GM23338 (cell line): ENCODE measurements at regions not wholly inside any gene's neighbourhood (a gene's known extent, or its start where the extent isn't known, plus 50 kb on each side); places are given as distances from the start of the nearest gene placed in this dataset.

Source experiments
- ATAC-seq: fragments of 200-7000 bp; cut with Tn5 transposase; 3 replicates; pipeline ENCODE4 v1.9.1; 2020
- DNase-seq: peaks from one replicate; pipeline ENCODE4 v3.0.0-alpha.2; 2015; ENCODE audit warnings: low spot score
- H2AFZ ChIP-seq: fragments of 200-600 bp; sonication (generic); 2 replicates; pipeline ENCODE4 v1.8.0; 2016; ENCODE audit warnings: antibody characterized with exemption, mild to moderate bottlenecking, moderate library complexity
- H3F3A ChIP-seq: fragments of 200-600 bp; sonication (generic); replicated peaks from 2 replicates; pipeline ENCODE4 v1.8.0; 2017; ENCODE audit warnings: antibody characterized with exemption, mixed run types, low read depth
- H3K27ac ChIP-seq: fragments of 200-600 bp; sonication (generic); 2 replicates; pipeline ENCODE4 v1.6.1; 2016; ENCODE audit warnings: low read depth
- H3K27me3 ChIP-seq: fragments of 200-600 bp; sonication (generic); 2 replicates; pipeline ENCODE4 v1.8.0; 2016; ENCODE audit warnings: mild to moderate bottlenecking, mixed run types, moderate library complexity; ENCODE audit not compliant: insufficient read depth
- H3K36me3 ChIP-seq: fragments of 200-600 bp; sonication (generic); 2 replicates; pipeline ENCODE4 v1.8.0; 2016; ENCODE audit warnings: mild to moderate bottlenecking; ENCODE audit not compliant: insufficient read depth
- H3K4me1 ChIP-seq: fragments of 200-600 bp; sonication (generic); 2 replicates; pipeline ENCODE4 v1.8.0; 2016; ENCODE audit warnings: mild to moderate bottlenecking, moderate library complexity; ENCODE audit not compliant: insufficient read depth
- H3K4me2 ChIP-seq: fragments of 200-600 bp; sonication (generic); 2 replicates; pipeline ENCODE4 v1.7.1; 2017; ENCODE audit warnings: mixed run types
- H3K4me3 ChIP-seq: fragments of 200-600 bp; sonication (generic); 2 replicates; pipeline ENCODE4 v1.6.1; 2016; ENCODE audit warnings: mixed run types
- H3K79me2 ChIP-seq: fragments of 200-600 bp; sonication (generic); replicated peaks from 2 replicates; pipeline ENCODE4 v1.8.0; 2017; ENCODE audit warnings: mild to moderate bottlenecking; ENCODE audit not compliant: insufficient read depth
- H3K9me2 ChIP-seq: fragments of 200-600 bp; sonication (generic); 2 replicates; pipeline ENCODE4 v1.8.0; 2017; ENCODE audit not compliant: insufficient read depth
- H4K20me1 ChIP-seq: fragments of 200-600 bp; sonication (generic); replicated peaks from 2 replicates; pipeline ENCODE4 v1.8.0; 2017; ENCODE audit warnings: mild to moderate bottlenecking; ENCODE audit not compliant: insufficient read depth
- H3K27ac Mint-ChIP-seq: 2 replicates; pipeline ENCODE4 v1.8.0; 2020; ENCODE audit warnings: inconsistent platforms, mild to moderate bottlenecking, moderate library complexity, mixed read lengths
- H3K27me3 Mint-ChIP-seq: 3 replicates; pipeline ENCODE4 v1.8.0; 2022; ENCODE audit warnings: low read depth, mild to moderate bottlenecking, moderate library complexity, mixed read lengths, inconsistent platforms; ENCODE audit not compliant: insufficient read depth, poor library complexity
- H3K36me3 Mint-ChIP-seq: 3 replicates; pipeline ENCODE4 v1.8.0; 2021; ENCODE audit warnings: low read depth, mild to moderate bottlenecking, inconsistent platforms, moderate library complexity, mixed read lengths
- H3K4me1 Mint-ChIP-seq: 3 replicates; pipeline ENCODE4 v1.8.0; 2020; ENCODE audit warnings: mild to moderate bottlenecking, inconsistent platforms, mixed read lengths
- H3K4me3 Mint-ChIP-seq: 3 replicates; pipeline ENCODE4 v1.8.0; 2021; ENCODE audit warnings: moderate library complexity, mild to moderate bottlenecking, inconsistent platforms, mixed read lengths
- H3K9me3 Mint-ChIP-seq: 3 replicates; pipeline ENCODE4 v1.8.0; 2020; ENCODE audit warnings: moderate library complexity, mild to moderate bottlenecking, inconsistent platforms, mixed read lengths
- CREB1 ChIP-seq: fragments of 250-450 bp; sonication (Bioruptor Pico); IDR thresholded peaks from 2 replicates; pipeline ENCODE4 v1.5.0; 2020; ENCODE audit warnings: low read depth, mild to moderate bottlenecking, moderate library complexity
- EZH2 ChIP-seq: fragments of 200-600 bp; sonication (generic); IDR thresholded peaks from one replicate; pipeline ENCODE4 v1.8.0; 2017; ENCODE audit warnings: antibody characterized with exemption, mild to moderate bottlenecking, low read depth; ENCODE audit not compliant: unreplicated experiment
- EZH2phosphoT487 ChIP-seq: fragments of 200-600 bp; sonication (generic); IDR thresholded peaks from one replicate; pipeline ENCODE4 v1.8.1; 2018; ENCODE audit warnings: antibody characterized with exemption; ENCODE audit not compliant: unreplicated experiment
- JUNB ChIP-seq: IDR thresholded peaks from one replicate; pipeline ENCODE4 v1.6.1; 2016; ENCODE audit warnings: antibody characterized with exemption; ENCODE audit not compliant: unreplicated experiment
- NANOG ChIP-seq: IDR thresholded peaks from 2 replicates; pipeline ENCODE4 v1.6.1; 2016; ENCODE audit warnings: antibody characterized with exemption, borderline replicate concordance
- POLR2AphosphoS5 ChIP-seq: IDR thresholded peaks from 2 replicates; pipeline ENCODE4 v1.6.1; 2016; ENCODE audit warnings: antibody characterized with exemption, low read depth
- REST ChIP-seq: IDR thresholded peaks from one replicate; pipeline ENCODE4 v1.6.1; 2018; ENCODE audit warnings: antibody characterized with exemption; ENCODE audit not compliant: unreplicated experiment
- STAT1 ChIP-seq: IDR thresholded peaks from one replicate; pipeline ENCODE4 v1.6.1; 2016; ENCODE audit warnings: antibody characterized with exemption; ENCODE audit not compliant: unreplicated experiment
- ZNF114 ChIP-seq: fragments of 250-450 bp; sonication (Bioruptor Pico); IDR thresholded peaks from 2 replicates; pipeline ENCODE4 v1.5.0; 2020; ENCODE audit warnings: mild to moderate bottlenecking, moderate library complexity
- ZNF331 ChIP-seq: fragments of 250-450 bp; sonication (Bioruptor Pico); IDR thresholded peaks from 2 replicates; pipeline ENCODE4 v1.5.0; 2020; ENCODE audit warnings: low read depth, mild to moderate bottlenecking, moderate library complexity
- TF ChIP-seq, protein P1 (sequence below): IDR thresholded peaks from 2 replicates; pipeline ENCODE4 v1.6.1; 2016; ENCODE audit warnings: antibody characterized with exemption
- TF ChIP-seq, protein P2 (sequence below), 2 experiments: fragments of 200-600 bp in 1 of 2; sonication (generic) in 1 of 2; conservative IDR thresholded peaks; 2 replicates each; pipeline versions ENCODE4 v1.5.1 to v1.6.1; 2016 to 2017; ENCODE audit warnings: antibody characterized with exemption in 2 of 2, low read depth in 2 of 2, mild to moderate bottlenecking in 2 of 2, moderate library complexity in 1 of 2
- TF ChIP-seq, protein P3 (sequence below): fragments of 250-450 bp; sonication (Bioruptor Pico); IDR thresholded peaks from 2 replicates; pipeline ENCODE4 v1.5.0; 2020; ENCODE audit warnings: mild to moderate bottlenecking, moderate library complexity

DNA sequence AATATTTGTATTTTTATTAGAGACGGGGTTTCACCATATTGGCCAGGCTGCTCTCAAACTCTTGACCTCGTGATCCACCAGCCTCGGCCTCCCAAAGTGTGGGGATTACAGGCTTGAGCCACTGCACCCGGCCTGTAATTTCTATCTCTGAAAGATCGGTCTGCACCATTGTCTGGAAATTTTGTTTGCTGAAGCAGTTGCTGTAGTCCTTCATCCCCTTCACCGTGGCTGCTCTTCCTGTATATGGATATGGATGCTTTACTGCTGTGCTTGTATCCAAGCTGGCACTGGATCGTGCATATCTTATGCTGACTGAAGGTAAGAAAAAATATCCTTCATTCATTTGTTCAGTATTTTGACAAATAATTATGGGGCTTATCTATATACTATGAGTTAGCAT, 338.4 kb upstream of the GNPDA2 start:
- H3K9me2 ChIP-seq: peaks cover 11% of the 10 kb centered on the region; the same call in 1 of the 2 replicates
- no peaks in the 10 kb centered on the region for H3K36me3 ChIP-seq
- Mint-ChIP-seq H3K4me1 (0 out of 3 replicates have a peak, but pooled peaks cover 3% of the 10 kb centered on the region), H3K36me3 (peaks cover 20% of the 10 kb centered on the region; the same call in 2 of the 3 replicates), H3K27me3 (peaks cover 3% of the 10 kb centered on the region), H3K9me3 (peaks cover 84% of the 10 kb centered on the region), H3K27ac (no peak overlapping the region), H3K4me3 (no peak overlapping the region)
- peak overlapping the region; percentile 4; the same call in 1 of the 2 replicates for H2AFZ ChIP-seq
- H3K4me2 ChIP-seq: no peak overlapping the region
- ATAC-seq (no peak), DNase-seq (no peak)
- H3K27me3 ChIP-seq: no peaks in the 10 kb centered on the region
- no peak for TF ChIP-seq ZNF114 (CRISPR knock-in tag)
- no peak for TF ChIP-seq REST
- TF ChIP-seq, protein P1, sequence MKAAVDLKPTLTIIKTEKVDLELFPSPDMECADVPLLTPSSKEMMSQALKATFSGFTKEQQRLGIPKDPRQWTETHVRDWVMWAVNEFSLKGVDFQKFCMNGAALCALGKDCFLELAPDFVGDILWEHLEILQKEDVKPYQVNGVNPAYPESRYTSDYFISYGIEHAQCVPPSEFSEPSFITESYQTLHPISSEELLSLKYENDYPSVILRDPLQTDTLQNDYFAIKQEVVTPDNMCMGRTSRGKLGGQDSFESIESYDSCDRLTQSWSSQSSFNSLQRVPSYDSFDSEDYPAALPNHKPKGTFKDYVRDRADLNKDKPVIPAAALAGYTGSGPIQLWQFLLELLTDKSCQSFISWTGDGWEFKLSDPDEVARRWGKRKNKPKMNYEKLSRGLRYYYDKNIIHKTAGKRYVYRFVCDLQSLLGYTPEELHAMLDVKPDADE: no peak
- TF ChIP-seq POLR2AphosphoS5: no peak
- no peak for TF ChIP-seq STAT1
- no peak for TF ChIP-seq JUNB
- TF ChIP-seq CREB1 (CRISPR knock-in tag): no peak
- TF ChIP-seq EZH2phosphoT487: no peak
- TF ChIP-seq, protein P2, sequence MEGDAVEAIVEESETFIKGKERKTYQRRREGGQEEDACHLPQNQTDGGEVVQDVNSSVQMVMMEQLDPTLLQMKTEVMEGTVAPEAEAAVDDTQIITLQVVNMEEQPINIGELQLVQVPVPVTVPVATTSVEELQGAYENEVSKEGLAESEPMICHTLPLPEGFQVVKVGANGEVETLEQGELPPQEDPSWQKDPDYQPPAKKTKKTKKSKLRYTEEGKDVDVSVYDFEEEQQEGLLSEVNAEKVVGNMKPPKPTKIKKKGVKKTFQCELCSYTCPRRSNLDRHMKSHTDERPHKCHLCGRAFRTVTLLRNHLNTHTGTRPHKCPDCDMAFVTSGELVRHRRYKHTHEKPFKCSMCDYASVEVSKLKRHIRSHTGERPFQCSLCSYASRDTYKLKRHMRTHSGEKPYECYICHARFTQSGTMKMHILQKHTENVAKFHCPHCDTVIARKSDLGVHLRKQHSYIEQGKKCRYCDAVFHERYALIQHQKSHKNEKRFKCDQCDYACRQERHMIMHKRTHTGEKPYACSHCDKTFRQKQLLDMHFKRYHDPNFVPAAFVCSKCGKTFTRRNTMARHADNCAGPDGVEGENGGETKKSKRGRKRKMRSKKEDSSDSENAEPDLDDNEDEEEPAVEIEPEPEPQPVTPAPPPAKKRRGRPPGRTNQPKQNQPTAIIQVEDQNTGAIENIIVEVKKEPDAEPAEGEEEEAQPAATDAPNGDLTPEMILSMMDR (conservative IDR thresholded peaks at IDR 0.05; ENCODE audit: low read depth in 2 of 2): no peak
- TF ChIP-seq ZNF331 (CRISPR knock-in tag): no peak
- TF ChIP-seq, protein P3, sequence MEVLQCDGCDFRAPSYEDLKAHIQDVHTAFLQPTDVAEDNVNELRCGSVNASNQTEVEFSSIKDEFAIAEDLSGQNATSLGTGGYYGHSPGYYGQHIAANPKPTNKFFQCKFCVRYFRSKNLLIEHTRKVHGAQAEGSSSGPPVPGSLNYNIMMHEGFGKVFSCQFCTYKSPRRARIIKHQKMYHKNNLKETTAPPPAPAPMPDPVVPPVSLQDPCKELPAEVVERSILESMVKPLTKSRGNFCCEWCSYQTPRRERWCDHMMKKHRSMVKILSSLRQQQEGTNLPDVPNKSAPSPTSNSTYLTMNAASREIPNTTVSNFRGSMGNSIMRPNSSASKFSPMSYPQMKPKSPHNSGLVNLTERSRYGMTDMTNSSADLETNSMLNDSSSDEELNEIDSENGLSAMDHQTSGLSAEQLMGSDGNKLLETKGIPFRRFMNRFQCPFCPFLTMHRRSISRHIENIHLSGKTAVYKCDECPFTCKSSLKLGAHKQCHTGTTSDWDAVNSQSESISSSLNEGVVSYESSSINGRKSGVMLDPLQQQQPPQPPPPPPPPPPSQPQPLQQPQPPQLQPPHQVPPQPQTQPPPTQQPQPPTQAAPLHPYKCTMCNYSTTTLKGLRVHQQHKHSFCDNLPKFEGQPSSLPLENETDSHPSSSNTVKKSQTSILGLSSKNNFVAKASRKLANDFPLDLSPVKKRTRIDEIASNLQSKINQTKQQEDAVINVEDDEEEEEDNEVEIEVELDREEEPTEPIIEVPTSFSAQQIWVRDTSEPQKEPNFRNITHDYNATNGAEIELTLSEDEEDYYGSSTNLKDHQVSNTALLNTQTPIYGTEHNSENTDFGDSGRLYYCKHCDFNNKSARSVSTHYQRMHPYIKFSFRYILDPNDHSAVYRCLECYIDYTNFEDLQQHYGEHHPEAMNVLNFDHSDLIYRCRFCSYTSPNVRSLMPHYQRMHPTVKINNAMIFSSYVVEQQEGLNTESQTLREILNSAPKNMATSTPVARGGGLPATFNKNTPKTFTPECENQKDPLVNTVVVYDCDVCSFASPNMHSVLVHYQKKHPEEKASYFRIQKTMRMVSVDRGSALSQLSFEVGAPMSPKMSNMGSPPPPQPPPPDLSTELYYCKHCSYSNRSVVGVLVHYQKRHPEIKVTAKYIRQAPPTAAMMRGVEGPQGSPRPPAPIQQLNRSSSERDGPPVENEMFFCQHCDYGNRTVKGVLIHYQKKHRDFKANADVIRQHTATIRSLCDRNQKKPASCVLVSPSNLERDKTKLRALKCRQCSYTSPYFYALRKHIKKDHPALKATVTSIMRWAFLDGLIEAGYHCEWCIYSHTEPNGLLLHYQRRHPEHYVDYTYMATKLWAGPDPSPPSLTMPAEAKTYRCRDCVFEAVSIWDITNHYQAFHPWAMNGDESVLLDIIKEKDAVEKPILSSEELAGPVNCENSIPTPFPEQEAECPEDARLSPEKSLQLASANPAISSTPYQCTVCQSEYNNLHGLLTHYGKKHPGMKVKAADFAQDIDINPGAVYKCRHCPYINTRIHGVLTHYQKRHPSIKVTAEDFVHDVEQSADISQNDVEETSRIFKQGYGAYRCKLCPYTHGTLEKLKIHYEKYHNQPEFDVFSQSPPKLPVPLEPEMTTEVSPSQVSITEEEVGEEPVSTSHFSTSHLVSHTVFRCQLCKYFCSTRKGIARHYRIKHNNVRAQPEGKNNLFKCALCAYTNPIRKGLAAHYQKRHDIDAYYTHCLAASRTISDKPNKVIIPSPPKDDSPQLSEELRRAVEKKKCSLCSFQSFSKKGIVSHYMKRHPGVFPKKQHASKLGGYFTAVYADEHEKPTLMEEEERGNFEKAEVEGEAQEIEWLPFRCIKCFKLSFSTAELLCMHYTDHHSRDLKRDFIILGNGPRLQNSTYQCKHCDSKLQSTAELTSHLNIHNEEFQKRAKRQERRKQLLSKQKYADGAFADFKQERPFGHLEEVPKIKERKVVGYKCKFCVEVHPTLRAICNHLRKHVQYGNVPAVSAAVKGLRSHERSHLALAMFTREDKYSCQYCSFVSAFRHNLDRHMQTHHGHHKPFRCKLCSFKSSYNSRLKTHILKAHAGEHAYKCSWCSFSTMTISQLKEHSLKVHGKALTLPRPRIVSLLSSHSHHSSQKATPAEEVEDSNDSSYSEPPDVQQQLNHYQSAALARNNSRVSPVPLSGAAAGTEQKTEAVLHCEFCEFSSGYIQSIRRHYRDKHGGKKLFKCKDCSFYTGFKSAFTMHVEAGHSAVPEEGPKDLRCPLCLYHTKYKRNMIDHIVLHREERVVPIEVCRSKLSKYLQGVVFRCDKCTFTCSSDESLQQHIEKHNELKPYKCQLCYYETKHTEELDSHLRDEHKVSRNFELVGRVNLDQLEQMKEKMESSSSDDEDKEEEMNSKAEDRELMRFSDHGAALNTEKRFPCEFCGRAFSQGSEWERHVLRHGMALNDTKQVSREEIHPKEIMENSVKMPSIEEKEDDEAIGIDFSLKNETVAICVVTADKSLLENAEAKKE (CRISPR knock-in tag): no peak
- no peak for TF ChIP-seq EZH2
- TF ChIP-seq NANOG: no peak
- no peak overlapping the region for H3K4me3 ChIP-seq
- peaks cover 9% of the 10 kb centered on the region; the same call in 1 of the 2 replicates for H3K4me1 ChIP-seq
- H3K79me2 ChIP-seq: no peaks in the 10 kb centered on the region
- no peak overlapping the region for H3K27ac ChIP-seq
- no peaks in the 10 kb centered on the region for H4K20me1 ChIP-seq
- no peaks in the 10 kb centered on the region for H3F3A ChIP-seq
